ENCODE measurements at regions not wholly inside any gene's neighbourhood (a gene's known extent, or its start where the extent isn't known, plus 50 kb on each side); places are given as distances from the start of the nearest gene placed in this dataset.
"Not testable (repeated sequence)": the region's sequence is repeated elsewhere in the genome, so short reads cannot be mapped to it uniquely, and the experiment has no call there.

DNA sequence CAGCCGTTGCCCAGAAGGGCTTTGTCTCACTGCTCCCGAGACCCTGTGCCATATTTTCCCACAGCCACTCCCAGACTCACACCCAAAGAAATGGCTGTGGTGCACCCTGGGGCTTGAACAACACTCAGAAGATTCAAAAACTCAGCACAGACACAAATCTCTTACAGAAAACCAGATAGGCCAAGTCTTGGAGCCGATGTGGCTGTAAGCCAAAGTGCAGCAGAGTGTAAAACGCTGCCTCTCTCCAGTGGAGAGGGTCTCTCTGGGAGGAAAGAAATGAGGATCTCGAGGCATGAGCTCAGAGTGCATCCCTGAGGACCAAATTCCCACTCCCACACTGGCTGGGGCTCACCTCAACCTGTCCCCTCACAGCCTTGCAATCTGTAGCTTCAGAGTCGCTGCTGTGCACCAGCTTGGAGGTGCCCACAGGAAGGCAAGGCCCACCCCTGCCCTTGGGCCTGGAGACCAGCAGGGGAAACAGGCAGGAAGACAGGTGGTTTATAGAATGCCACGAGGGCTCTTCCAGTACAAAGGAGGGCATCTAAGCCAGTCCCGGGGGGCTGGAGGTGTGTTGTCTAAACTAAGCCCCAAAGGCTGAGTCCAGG lies 171.3 kb upstream of the AJAP1 start:
- Histone ChIP-seq H3K4me1 (ENCODE audit: control insufficient read depth, insufficient read depth, low read length) (no peaks in the 10 kb centered on the region), H3K27me3 (ENCODE audit: control insufficient read depth, insufficient read depth, low read length) (no peaks in the 10 kb centered on the region), H3K9me3 (ENCODE audit: control insufficient read depth, low read depth, low read length) (no peaks in the 10 kb centered on the region), H3K27ac (ENCODE audit: low read length) (no peak overlapping the region), H3K4me3 (ENCODE audit: low read length) (no peak overlapping the region), H3K36me3 (ENCODE audit: control insufficient read depth, insufficient read depth, low read length) (no peaks in the 10 kb centered on the region)
- DNase-seq = no peak
- no CpG with 5 or more reads among the region's 8 CpGs for WGBS (ENCODE audit: insufficient coverage, low lambda C conversion rate)

DNA sequence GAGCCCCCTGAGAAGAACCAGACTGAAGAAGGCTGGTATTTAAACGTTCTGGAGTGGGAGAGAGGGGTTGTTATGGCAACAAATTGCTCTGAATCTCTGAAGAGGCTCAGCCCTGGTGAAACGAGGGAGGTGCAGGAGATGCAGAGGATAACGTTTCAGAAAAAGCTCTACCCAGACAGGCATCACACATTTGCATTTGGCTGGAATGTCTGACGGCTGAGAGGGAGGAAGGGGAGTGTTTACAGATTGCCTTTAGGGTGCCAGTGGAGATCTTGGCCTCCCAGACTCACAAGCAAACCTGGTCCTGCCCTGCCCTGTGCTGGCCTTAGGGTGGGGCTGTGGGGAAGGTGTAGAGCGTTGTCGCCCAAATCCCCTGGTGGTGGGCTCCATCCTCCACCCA lies 169.0 kb upstream of the AJAP1 start:
- Histone ChIP-seq H3K9me3 (ENCODE audit: control insufficient read depth, low read depth, low read length) (no peaks in the 10 kb centered on the region), H3K27ac (ENCODE audit: low read length) (no peak overlapping the region), H3K4me3 (ENCODE audit: low read length) (no peak overlapping the region), H3K27me3 (ENCODE audit: control insufficient read depth, insufficient read depth, low read length) (no peaks in the 10 kb centered on the region), H3K36me3 (ENCODE audit: control insufficient read depth, insufficient read depth, low read length) (no peaks in the 10 kb centered on the region), H3K4me1 (ENCODE audit: control insufficient read depth, insufficient read depth, low read length) (no peaks in the 10 kb centered on the region)
- DNase-seq = no peak
- WGBS (ENCODE audit: insufficient coverage, low lambda C conversion rate) = no CpG with 5 or more reads among the region's 6 CpGs

DNA sequence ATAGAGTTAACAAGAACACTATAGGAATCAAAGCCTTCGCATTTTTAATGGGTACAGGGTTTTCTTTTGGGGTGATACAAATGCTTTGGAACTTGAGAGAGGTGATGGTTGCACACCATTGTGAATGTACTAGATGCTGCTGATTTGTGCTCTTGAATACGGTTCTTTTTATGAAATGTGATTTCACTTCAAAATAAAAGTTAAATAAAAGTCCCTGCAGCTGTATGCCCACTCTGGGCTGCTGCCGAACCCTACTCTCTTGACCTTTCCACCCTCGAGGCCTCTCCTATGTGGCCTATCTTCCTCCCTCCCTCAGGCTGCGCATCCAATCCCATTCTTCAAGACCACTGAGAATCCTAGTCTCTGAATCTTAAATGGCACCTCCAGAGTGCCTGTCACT lies 168.5 kb upstream of the AJAP1 start:
- no peaks in the 10 kb centered on the region for H3K27me3 ChIP-seq (ENCODE audit: control insufficient read depth, insufficient read depth, low read length)
- no peaks in the 10 kb centered on the region for H3K9me3 ChIP-seq (ENCODE audit: control insufficient read depth, low read depth, low read length)
- no peak overlapping the region for H3K27ac ChIP-seq (ENCODE audit: low read length)
- H3K4me3 ChIP-seq (ENCODE audit: low read length) = no peak overlapping the region
- DNase-seq = no peak
- no peaks in the 10 kb centered on the region for H3K36me3 ChIP-seq (ENCODE audit: control insufficient read depth, insufficient read depth, low read length)
- WGBS (ENCODE audit: insufficient coverage, low lambda C conversion rate) = 80% methylated on average over 1 of the region's 5 CpGs
- no peaks in the 10 kb centered on the region for H3K4me1 ChIP-seq (ENCODE audit: control insufficient read depth, insufficient read depth, low read length)

DNA sequence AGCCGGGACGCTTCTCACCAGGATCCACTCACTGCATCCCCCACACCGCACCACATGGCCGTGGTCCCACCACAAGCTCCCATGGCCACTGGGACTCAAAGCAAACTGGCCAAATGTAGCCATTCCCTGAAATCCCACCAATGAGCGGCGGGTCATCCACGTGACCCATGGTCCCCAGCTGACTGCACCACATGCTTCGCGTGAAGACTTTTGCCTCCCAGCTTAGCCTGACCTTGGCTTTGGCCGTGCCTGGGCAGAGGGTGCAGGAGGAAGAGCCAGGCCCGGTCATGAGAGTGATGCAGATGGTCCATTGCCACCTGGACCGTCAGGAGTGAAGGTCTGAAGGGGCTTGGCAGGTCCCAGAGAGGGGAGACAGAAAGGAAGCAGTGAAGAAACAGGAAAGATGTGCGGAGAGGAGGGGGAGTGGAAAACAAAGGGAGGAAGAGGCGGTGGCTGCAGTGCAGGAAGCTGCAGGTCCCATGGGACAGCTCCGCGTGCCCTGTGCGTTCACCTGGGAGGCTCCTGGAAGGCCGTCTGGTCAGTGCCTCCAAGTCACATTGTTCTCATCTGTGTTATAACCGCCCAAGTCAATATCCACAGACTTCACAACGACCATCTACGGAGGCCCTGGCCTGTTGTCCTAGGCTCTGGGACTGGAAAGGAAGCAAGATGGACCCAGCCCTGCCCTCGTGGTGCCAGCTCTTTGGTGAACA lies 167.8 kb upstream of the AJAP1 start:
- no peak overlapping the region for H3K27ac ChIP-seq (ENCODE audit: low read length)
- H3K4me3 ChIP-seq (ENCODE audit: low read length) = no peak overlapping the region
- H3K36me3 ChIP-seq (ENCODE audit: control insufficient read depth, insufficient read depth, low read length) = no peaks in the 10 kb centered on the region
- H3K9me3 ChIP-seq (ENCODE audit: control insufficient read depth, low read depth, low read length) = no peaks in the 10 kb centered on the region
- no peaks in the 10 kb centered on the region for H3K27me3 ChIP-seq (ENCODE audit: control insufficient read depth, insufficient read depth, low read length)
- 100% methylated on average over 1 of the region's 22 CpGs for WGBS (ENCODE audit: insufficient coverage, low lambda C conversion rate)
- no peaks in the 10 kb centered on the region for H3K4me1 ChIP-seq (ENCODE audit: control insufficient read depth, insufficient read depth, low read length)
- no peak for DNase-seq

DNA sequence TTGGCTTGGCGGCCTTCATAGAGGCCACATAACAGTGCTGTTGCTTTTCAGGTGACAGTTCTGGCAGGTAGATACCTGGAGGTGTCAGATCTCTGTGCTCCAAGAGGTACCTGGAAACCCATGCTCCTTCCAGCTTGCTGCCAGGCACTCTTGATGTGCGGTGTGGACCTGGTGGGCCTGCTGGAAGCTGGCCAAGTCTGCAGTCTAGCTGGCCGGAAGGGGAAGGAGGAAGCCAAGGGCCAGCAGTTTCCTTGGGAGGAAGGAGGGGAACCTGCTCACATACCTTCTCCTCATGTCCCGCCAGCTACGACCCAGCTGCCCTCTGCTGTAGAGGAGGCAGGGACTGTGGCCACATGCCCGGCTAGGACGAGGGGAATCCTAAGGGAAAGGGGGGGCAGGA lies 166.4 kb upstream of the AJAP1 start:
- Histone ChIP-seq H3K36me3 (ENCODE audit: control insufficient read depth, insufficient read depth, low read length) (no peaks in the 10 kb centered on the region), H3K9me3 (ENCODE audit: control insufficient read depth, low read depth, low read length) (no peaks in the 10 kb centered on the region), H3K27me3 (ENCODE audit: control insufficient read depth, insufficient read depth, low read length) (no peaks in the 10 kb centered on the region), H3K4me3 (ENCODE audit: low read length) (no peak overlapping the region), H3K27ac (ENCODE audit: low read length) (no peak overlapping the region), H3K4me1 (ENCODE audit: control insufficient read depth, insufficient read depth, low read length) (no peaks in the 10 kb centered on the region)
- no CpG with 5 or more reads among the region's 7 CpGs for WGBS (ENCODE audit: insufficient coverage, low lambda C conversion rate)
- no peak for DNase-seq

DNA sequence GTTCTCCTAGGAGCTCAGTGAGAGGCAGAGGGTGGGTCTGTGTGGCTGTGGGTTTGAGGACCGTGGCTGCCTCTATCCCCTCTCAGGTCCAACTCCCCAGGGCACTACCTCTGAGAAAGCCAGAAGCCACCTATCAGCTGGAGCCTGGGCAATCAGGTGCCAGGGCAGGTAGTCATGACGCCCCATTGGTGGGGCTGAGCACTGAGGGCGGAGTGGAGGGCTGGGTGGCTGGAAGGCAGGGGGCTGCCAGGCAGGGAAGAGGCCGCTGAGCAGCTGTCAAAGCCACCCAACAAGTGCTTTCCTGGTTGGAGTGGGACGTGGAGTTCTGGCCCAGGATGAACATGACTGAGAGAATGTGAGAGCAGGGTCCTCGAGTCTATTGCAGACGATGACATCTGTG lies 164.9 kb upstream of the AJAP1 start:
- H3K36me3 ChIP-seq (ENCODE audit: control insufficient read depth, insufficient read depth, low read length) = no peaks in the 10 kb centered on the region
- H3K9me3 ChIP-seq (ENCODE audit: control insufficient read depth, low read depth, low read length) = no peaks in the 10 kb centered on the region
- no peak for DNase-seq
- no peaks in the 10 kb centered on the region for H3K4me1 ChIP-seq (ENCODE audit: control insufficient read depth, insufficient read depth, low read length)
- WGBS (ENCODE audit: insufficient coverage, low lambda C conversion rate) = 80% methylated on average over 1 of the region's 7 CpGs
- no peak overlapping the region for H3K4me3 ChIP-seq (ENCODE audit: low read length)
- no peaks in the 10 kb centered on the region for H3K27me3 ChIP-seq (ENCODE audit: control insufficient read depth, insufficient read depth, low read length)
- no peak overlapping the region for H3K27ac ChIP-seq (ENCODE audit: low read length)

DNA sequence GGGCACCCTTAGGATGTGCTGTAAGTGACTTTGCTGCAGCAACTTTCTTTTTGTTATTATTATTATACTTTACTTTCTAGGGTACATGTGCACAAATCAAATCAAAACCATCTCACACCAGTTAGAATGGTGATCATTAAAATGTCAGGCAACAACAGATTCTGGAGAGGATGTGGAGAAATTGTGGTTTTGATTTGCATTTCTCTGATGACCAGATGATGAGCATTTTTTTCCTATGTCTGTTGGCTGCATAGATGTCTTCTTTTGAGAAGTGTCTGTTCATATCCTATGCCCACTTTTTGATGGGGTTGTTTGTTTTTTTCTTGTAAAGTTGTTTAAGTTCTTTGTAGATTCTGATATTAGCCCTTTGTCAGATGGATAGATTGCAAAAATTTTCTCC lies 164.4 kb upstream of the AJAP1 start:
- not testable (repeated sequence) for H3K9me3 ChIP-seq (ENCODE audit: control insufficient read depth, low read depth, low read length); H3K36me3 ChIP-seq (ENCODE audit: control insufficient read depth, insufficient read depth, low read length); H3K27me3 ChIP-seq (ENCODE audit: control insufficient read depth, insufficient read depth, low read length); DNase-seq; H3K4me3 ChIP-seq (ENCODE audit: low read length); H3K4me1 ChIP-seq (ENCODE audit: control insufficient read depth, insufficient read depth, low read length); H3K27ac ChIP-seq (ENCODE audit: low read length)

DNA sequence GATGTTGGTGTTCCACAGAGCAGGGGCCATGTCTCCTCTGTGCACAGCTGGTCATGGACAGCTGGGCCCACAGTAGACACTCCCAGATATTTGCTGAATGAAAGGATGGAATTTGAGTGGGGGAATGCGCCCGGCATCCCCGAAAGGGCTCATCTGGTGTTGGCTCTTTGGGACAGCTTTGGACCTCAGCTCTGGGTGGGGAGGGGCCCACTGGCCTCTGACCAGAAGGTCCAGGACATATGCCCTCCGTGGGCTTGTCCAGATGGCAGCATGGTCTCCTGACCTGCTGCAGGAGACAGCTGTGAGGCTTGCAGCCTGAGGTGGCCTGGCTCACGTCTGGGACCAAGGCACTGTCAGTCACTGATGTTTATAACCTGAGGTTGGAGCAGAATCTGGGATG lies 160.4 kb upstream of the AJAP1 start:
- Histone ChIP-seq H3K4me1 (ENCODE audit: control insufficient read depth, insufficient read depth, low read length) (no peaks in the 10 kb centered on the region), H3K27ac (ENCODE audit: low read length) (no peak overlapping the region), H3K36me3 (ENCODE audit: control insufficient read depth, insufficient read depth, low read length) (no peaks in the 10 kb centered on the region), H3K4me3 (ENCODE audit: low read length) (no peak overlapping the region), H3K9me3 (ENCODE audit: control insufficient read depth, low read depth, low read length) (no peaks in the 10 kb centered on the region), H3K27me3 (ENCODE audit: control insufficient read depth, insufficient read depth, low read length) (no peaks in the 10 kb centered on the region)
- no CpG with 5 or more reads among the region's 5 CpGs for WGBS (ENCODE audit: insufficient coverage, low lambda C conversion rate)
- DNase-seq = no peak

DNA sequence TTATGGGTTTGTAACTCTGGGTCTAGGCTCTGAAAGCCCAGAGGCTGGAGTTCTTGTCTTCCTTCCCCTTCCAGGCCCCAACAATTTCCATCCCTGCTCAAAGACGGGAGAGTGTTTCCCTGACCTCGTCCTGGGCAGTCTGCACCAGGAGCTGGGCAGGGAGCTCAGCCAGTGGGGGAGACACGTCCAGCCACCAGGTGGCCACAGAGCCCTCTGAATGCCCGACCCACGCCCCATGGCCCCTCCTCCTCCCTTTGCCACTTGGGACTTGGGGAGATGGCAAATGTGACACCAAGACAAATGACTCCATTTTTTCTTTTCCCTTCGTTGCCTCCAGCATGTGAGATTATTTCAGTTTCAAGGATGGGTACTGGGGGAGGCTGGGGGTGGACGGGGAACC lies 159.9 kb upstream of the AJAP1 start:
- WGBS (ENCODE audit: insufficient coverage, low lambda C conversion rate) = no CpG with 5 or more reads among the region's 7 CpGs

DNA sequence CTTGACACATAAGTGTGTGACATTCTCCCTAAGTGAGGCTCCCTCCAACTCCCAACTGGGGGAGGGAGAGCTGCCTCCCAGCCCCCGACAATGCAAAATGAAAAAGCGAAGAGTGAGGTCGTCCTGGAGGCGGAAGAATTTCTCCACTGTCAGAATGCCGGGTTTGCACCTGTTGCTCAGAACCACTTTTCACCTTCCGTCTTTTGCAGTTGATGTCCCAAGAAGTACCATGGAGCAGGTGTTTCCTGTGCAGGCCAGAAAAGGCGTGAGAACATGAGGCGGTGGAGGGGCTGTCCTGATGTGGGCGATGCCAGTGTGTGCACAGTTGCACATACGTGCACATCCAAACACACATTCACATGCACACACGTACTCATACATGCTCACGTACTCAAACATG lies 158.6 kb upstream of the AJAP1 start:
- H3K4me1 ChIP-seq (ENCODE audit: control insufficient read depth, insufficient read depth, low read length) = no peaks in the 10 kb centered on the region
- H3K9me3 ChIP-seq (ENCODE audit: control insufficient read depth, low read depth, low read length) = no peaks in the 10 kb centered on the region
- no peaks in the 10 kb centered on the region for H3K27me3 ChIP-seq (ENCODE audit: control insufficient read depth, insufficient read depth, low read length)
- no peak overlapping the region for H3K27ac ChIP-seq (ENCODE audit: low read length)
- H3K4me3 ChIP-seq (ENCODE audit: low read length) = no peak overlapping the region
- WGBS (ENCODE audit: insufficient coverage, low lambda C conversion rate) = 77% methylated on average over 5 of the region's 12 CpGs
- H3K36me3 ChIP-seq (ENCODE audit: control insufficient read depth, insufficient read depth, low read length) = no peaks in the 10 kb centered on the region
- no peak for DNase-seq

More for the DNA sequence above, 159.9 kb upstream of the AJAP1 start:
- no peaks in the 10 kb centered on the region for H3K9me3 ChIP-seq (ENCODE audit: control insufficient read depth, low read depth, low read length)
- H3K27me3 ChIP-seq (ENCODE audit: control insufficient read depth, insufficient read depth, low read length) = no peaks in the 10 kb centered on the region
- H3K36me3 ChIP-seq (ENCODE audit: control insufficient read depth, insufficient read depth, low read length) = no peaks in the 10 kb centered on the region
- no peak overlapping the region for H3K27ac ChIP-seq (ENCODE audit: low read length)
- H3K4me1 ChIP-seq (ENCODE audit: control insufficient read depth, insufficient read depth, low read length) = no peaks in the 10 kb centered on the region
- DNase-seq = no peak
- H3K4me3 ChIP-seq (ENCODE audit: low read length) = no peak overlapping the region

DNA sequence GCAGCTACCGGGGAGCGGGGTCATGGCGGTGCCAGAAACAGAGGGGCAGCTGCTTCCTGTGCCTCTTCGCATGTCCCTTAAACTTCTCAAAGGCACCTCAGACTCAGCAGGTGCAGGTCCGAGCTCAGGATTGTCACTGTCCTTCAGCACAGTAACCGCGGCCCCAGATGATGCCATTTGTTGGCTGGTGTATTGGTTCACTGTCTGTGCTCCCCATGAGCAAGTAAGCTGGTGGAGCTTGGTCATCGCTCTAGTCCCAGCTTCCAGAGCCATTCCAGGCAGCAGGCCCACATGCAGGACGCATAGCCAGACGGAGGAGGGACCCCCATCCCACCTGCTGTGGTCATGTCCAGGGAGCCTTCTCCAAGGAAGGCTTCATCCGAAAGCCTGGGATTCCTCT lies 154.0 kb upstream of the AJAP1 start:
- no peak for DNase-seq
- no peaks in the 10 kb centered on the region for H3K27me3 ChIP-seq (ENCODE audit: control insufficient read depth, insufficient read depth, low read length)
- no CpG with 5 or more reads among the region's 11 CpGs for WGBS (ENCODE audit: insufficient coverage, low lambda C conversion rate)
- H3K4me3 ChIP-seq (ENCODE audit: low read length) = no peak overlapping the region
- H3K9me3 ChIP-seq (ENCODE audit: control insufficient read depth, low read depth, low read length) = no peaks in the 10 kb centered on the region
- no peaks in the 10 kb centered on the region for H3K4me1 ChIP-seq (ENCODE audit: control insufficient read depth, insufficient read depth, low read length)
- no peaks in the 10 kb centered on the region for H3K36me3 ChIP-seq (ENCODE audit: control insufficient read depth, insufficient read depth, low read length)
- no peak overlapping the region for H3K27ac ChIP-seq (ENCODE audit: low read length)
